GM21528 (cell line): ENCODE measurements at regions not wholly inside any gene's neighbourhood (a gene's known extent, or its start where the extent isn't known, plus 50 kb on each side); places are given as distances from the start of the nearest gene placed in this dataset.
"Not testable (repeated sequence)": the region's sequence is repeated elsewhere in the genome, so short reads cannot be mapped to it uniquely, and the experiment has no call there.

Source experiments
- ATAC-seq: cut with Tn5 transposase; IDR thresholded peaks from one replicate; pipeline ENCODE4 v1.9.1; 2021; ENCODE audit warnings: mild to moderate bottlenecking, moderate library complexity; ENCODE audit not compliant: unreplicated experiment, low FRiP score

DNA sequence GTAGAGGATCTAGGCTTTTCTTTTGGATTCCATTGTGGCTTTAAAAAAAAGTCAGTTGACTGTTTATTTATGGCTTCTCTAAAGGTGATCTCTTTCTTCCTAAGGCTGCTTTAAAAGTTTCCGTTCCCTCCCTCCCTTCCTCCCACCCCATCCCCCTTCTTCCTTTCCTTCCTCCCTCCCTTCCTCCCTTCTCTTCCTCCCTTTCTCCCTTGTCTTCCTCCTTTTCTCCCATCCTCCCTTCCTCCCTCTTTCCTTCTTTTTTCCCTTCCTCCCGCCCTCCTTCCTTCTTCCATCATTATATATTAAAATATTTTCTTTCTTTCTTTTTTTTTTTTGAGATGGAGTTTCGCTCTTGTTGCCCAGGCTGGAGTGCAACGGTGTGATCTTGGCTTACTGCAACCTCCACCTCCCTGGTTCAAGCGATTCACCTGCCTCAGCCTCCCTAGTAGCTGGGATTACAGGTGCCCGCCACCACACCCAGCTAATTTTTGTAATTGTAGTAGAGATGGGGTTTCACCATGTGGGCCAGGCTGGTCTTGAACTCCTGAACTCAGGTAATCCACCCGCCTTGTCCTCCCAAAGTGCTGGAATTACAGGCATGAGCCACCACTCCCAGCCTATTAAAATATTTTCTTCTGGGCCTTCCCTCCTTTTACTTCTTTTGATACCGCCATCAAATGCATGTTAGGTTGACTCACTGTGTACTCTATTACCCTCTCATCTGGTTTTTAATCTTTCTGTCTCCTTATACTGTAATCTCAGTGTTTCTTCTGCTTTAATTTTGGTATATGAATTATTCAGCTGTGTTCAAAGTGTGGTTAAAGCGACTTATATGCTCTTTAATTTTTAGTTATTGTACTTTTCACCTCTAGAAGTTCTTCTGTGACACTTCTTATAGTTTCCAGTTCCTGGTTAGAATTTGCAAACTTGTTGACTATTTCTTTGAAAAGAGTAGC is 59.2 kb upstream of the ATP5PO start:
- ATAC-seq = no peak

DNA sequence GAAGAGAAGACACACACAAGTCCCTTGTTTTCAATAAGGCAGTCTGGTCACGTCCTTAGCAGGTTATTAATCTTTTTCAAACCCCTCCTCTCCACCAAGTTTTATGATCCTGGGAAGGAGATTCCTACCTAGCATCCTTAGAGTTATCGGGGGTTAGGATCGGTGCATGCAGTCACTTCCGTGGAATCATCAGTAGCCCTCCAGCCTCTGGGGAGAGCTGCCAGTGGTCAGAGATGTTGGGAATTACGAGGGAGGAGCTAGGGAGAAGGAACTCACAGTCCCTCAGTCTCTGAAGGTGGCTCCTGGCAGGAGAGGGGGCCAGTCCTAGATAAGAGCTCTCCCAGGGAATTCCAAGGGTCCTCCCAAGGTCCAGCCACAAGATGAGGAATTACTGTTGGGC is 57.7 kb upstream of the ATP5PO start:
- ATAC-seq = no peak

DNA sequence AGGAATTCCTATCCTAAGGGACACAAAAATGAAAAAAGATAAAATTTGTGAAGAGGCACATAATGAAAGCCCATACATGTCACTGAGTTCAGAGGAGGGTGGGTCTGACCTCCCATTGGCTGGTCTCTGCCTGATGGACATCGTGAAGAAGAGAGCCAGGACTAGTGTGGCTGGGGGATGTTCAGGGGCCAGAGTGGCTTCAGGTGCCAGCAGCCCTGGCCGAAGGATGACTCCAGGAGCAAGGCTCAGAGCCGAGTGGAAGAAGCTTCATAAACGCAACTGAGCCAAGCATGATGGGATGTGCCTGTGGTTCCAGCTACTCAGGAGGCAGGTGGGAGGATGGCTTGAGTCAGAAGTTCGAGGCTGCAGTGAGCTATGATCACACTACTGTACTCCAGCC is 56.9 kb upstream of the ATP5PO start:
- ATAC-seq = no peak

DNA sequence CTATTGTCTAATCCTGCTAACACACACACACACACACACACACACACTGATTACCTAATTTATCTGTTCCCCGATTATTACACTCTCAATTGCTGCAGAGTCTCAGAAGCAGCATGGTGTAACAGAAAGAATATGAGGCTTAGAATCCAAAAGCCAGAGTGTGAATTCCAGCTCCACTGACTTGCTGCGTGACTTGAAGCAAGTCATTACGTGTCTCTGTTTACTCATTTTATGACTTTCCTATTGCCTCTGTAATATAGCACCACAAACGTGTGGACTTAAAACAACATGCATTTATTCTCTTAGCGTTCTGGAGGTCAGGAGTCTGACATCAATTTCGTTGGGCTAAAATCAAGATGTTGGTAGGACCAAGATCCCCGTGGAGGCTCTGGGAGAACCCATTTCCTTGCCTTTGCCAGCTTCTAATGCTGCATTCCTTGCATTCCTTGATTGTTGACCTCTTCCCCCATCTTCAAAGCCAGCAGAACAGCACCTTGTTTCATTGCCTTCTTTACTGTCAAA is 55.9 kb upstream of the ATP5PO start:
- no peak for ATAC-seq

DNA sequence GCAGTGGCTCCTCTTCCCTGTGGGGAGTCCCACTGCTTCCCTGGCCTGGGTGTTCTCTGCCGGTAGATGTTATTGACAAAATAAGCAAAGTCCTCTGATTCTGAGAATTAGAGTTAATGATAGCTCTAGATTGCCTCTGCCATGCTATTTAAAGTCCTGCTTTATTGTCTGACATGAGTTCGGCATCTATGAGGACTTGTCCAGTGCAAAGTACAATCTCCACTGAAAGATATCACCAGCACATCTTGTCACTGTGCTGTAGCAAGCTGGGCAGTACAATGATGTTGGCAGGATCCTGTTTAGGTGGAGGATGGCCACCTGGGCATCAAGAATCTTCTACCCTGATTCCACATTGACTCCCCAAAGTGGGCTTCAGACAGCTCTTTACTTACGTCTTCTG is 54.0 kb upstream of the ATP5PO start:
- no peak for ATAC-seq

DNA sequence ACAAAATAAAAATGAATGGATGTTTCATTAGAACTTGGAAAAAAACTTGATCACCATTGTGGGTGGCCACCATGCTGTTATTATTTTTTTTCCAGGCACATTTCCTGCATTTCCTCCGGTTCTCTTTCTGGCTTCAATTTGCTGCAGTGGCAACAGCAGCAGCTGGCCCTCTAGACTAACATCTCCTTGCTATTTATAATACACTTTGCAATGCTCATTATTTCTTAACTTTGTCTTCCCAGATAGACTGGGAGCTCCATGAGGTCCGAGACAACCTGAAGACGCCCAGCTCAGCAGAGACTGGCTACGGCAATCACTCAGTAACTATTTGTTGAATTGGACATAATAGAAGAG is 53.4 kb upstream of the ATP5PO start:
- ATAC-seq = no peak

DNA sequence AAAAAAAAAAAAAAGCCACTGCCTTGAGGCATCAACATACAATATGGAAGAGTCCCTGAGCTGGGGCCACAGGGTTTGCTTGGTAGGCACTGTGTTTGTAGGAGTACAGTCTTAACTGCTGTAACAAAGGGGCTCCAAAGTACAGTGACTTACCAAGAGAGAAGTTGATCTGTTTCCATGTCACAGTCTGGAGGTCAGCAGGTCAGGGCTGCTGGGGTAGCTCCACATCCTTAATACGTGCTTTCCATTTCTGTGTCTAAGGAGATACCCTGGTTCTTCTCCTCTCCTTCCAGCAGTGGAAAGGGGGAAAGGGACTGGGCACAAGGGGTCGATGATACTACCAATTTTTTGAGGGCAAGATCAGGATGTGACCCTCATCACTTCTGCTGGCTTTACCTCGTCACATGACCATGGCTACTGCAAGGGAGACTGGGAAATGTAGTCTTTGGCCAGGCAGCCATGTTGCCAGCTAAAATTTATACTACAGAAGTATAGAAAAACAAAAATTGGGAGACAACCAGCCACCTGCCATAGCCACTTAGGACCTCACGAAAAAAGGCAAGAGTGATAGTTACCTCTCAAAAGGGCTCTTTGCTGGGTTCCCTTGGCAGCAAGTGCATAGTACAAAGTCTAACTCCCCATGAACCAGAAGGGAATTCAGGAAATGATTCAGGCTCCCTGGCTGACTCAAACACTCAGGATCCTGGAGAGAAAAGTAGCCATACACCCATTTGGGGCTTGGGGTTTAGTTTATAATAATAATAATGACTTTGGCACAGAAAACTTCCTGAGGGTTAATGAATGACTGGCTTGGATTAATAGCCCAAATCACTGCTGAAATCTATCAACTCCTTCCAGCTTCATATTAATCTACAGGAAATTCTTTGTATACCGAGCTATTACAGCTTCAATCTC is 52.7 kb upstream of the ATP5PO start:
- ATAC-seq = no peak

DNA sequence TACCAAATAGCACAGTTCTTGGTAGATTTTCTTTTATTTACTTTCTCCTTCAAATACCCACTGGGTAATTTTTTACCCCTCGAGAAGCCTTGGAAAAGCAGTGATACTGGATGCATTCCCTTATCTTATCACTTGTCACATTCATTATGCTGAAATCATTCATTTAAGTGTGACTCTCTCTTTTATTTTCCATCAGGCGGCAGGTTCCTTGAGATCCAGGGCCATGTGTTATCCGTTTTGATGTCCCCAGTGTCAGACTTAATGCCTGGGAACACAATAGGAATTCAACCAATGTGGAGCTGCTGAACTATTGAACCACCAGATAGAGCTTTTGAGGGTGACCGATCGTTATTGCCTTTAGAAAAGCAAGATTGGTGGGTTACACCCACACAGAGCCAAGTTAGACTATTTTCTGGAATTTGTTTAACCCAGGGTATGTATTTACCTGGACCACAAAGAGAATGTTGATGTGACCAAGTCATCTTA is 51.5 kb upstream of the ATP5PO start:
- no peak for ATAC-seq

DNA sequence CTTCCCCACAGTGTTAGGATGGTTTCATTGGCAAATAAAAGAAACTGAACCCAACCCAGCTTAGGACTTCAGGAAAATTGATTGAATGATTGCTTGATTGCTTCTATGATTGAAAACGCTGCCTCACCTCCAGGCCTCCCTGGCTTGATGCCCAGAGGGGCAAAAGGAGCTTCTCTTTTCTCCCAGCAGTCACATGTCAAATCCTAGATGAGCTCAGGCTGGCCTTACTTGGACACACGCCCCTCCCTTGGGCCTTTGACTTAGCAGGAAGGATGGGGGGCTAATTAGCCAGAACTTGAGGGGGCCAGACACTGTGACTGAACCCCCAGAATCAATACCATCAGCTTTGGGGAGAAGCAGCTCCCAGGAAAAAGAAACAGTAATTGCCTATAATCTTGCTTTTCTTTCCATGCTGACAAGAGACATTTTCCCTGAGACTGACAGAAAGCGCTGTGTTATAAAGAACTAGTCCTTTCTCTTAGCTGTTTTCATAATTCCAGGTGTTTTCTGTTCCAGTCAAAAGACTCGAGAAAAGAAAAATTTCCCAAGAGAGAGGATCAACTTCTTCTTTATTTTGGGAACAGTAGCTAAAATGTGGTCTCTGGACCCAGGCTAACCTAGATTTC is 50.8 kb upstream of the ATP5PO start:
- ATAC-seq = no peak

DNA sequence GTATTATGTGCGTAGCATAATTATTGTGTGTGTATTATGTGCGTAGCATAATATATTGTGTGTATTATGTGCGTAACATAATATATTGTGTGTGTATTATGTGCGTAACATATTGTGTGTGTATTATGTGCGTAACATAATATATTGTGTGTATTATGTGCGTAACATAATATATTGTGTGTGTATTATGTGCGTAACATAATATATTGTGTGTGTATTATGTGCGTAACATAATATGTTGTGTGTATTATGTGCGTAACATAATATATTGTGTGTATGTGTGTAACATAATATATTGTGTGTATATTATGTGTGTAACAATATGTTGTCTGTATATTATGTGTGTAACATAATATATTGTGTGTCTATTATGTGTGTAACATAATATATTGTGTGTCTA is 50.1 kb upstream of the ATP5PO start:
- not testable (repeated sequence) for ATAC-seq
